Stimulated activated CD4-positive, alpha-beta T cell treated with anti-CD3 and anti-CD28 coated beads, Interleukin-4, amount 100 ng/mL, for 1 hour (primary cell): ENCODE measurements at regions not wholly inside any gene's neighbourhood (a gene's known extent, or its start where the extent isn't known, plus 50 kb on each side); places are given as distances from the start of the nearest gene placed in this dataset.
A peak's percentile ranks its signal among the peaks of the same experiment; 100 is the strongest.
"Not testable (repeated sequence)": the region's sequence is repeated elsewhere in the genome, so short reads cannot be mapped to it uniquely, and the experiment has no call there.

Experiments used
- DNase-seq: peaks from one replicate; pipeline ENCODE4 v3.0.0-alpha.2; 2020

DNA sequence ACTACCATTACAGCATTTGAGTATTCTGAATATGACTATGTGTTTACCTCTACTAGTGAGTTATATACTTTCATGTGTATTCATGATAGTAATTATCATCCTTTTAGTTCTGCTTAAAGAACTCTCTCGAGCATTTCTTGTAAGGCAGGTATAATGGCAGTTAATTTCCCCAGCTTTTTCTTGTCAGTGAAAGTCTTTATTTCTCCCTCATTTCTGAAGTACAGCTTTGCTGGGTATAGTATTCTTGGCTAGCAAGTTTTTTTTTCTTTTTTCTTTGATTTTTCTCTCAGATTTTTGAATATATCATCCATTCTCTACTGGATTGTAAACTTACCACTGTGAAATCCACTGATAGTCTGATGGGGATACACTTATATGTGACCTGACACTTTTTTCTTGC lies 165.9 kb upstream of the ARHGAP5 start:
- DNase-seq = no peak

DNA sequence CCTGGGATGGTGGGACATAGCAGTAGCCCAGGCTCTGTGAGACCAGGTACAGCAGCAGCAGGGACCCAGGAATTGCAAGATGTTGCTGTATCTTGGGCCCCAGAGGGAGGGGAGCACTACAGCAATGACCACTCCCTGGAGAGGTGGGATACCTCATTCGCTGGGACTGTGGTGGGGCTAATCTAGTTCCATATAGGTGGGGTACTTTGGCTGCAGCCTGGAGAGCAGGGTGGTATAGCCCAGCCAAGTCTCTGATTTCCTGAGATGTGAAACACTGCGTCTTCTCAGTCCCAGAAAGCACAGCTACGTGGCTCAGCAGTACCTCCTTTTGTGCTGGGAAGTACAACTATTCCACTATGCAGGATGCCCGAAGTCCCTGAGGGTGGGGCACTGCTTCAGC lies 163.7 kb upstream of the ARHGAP5 start:
- DNase-seq = no peak

GRCh38 chr14:31918289-31918688 lies 158.8 kb upstream of the ARHGAP5 start:
- not testable (repeated sequence) for DNase-seq

GRCh38 chr14:31920001-31920400 lies 157.1 kb upstream of the ARHGAP5 start:
- no peak for DNase-seq

DNA sequence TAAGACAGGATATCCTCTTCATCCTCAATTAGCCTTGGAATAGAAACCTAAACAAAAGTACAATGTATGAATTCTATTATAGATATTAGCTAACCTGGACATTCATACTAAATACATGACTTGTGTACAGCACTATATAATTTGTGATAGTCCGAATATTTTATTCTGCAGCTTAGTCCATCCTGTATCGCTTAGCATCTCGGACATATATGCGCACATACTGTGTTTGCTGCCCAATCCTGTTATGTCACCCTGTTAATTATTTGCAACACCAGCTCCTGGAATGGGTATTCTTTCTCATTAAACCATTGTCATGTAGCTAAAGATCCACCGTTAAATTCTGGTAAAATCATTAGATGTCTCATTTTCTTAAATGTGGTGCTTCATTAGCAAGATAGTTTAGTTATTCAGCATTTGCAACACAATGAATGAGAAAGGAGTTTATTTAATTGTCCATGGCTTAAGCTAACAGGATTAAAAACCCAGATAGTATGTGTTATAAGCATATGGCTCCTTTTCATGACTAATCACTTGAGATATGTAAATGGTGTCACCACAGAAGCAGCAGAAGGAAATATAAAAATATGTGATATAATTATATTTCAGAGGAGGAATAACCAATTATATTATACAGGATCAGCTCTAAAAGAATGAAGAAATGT lies 156.0 kb upstream of the ARHGAP5 start:
- DNase-seq = no peak

DNA sequence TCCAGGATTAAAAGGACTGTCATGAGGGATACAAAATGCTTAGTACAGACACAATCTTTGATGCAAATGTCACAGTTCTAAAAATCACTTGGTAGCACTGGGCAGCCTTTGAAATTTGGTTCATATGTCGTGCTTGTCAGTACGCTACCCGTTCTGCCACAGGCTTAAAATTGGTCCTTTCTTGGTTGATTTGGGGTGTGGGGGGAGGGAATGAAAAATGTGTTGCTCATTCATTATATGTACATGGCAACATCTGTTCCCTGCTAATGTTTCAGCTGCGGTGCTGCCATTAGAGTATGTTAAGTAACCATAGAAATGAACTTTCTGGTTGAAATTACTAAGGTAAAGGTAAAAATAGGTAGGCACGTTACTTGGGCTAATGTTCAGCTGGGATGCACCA lies 155.4 kb upstream of the ARHGAP5 start:
- no peak for DNase-seq

DNA sequence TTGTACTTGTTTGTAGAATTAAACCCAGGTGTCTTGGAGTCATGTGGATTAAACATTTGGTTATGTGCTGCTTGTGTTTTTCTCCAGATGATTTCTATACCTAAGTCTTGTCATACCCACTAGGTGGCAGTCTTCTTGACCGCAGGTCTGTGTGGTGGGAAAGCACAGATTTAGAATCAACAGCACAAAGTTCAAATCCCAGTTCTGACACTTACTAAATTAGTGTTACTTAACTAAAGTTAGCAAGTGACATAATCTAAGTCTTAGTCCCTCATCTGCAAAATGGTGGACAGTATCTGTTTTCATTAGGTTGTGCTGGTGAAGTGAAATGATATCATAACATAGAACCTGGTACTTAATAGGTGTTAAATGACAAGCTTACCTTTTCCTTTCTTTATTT lies 151.0 kb upstream of the ARHGAP5 start:
- DNase-seq = no peak

- no peak for DNase-seq
Observed at GRCh38 chr14:31926652-31927347, 150.3 kb upstream of the ARHGAP5 start.

DNA sequence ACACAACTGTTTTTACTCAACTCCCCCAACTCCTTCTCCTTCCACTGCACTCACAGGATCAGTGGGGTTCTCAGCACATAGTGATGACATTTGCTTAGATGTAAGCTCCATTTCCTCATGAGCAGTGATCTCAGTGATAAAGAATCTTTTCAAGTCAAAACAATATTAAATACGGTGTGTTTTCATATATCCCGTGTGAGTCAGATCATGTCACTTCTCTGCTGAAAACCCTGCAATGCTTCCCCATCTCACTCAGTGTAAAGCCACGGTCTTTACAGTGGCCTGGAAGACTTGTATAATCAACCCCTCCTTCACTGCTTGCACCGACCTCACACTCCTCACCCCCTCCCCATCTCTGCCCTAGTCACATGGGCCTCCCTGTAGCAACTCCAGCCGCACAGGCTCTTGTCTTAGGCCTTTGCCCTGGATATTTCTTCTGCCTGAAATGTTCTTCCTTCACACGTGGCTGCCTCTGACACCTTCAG lies 149.7 kb upstream of the ARHGAP5 start:
- DNase-seq = no peak

- DNase-seq = no peak
Observed at GRCh38 chr14:31930070-31930469, 147.0 kb upstream of the ARHGAP5 start.

DNA sequence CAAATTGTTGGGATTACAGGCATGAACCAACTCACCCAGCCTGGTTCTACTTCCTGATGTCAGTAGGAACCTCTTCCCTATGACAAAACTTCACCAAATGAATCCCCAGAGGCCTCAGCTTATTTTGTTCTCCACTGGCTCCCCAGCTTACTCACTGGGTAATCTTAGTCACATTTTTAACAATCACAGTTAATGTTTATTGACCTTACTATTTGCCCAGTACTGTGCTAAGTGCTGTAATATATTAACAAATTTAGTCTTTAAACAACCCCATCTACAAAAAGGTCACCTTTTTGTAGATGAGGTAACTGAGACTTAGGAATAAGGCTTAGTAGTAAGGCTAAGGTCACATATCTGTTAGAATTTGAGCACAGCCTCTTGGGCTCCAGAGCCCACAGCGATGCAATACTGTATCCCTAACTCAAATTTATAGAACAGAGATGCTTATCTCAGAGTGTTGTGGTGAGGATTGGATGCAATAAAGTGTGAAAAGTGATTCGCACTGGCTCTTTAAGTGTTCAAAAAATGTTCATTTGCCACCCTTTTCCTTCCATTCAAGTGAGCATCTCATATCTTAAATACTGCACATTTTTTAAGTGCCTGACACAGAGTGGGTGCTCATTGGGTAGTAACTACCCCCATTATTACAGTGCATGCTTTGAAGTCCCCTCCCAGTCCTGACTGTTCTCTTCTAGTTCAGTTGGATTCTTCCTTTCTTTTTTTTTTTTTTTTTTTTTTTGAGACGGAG lies 146.4 kb upstream of the ARHGAP5 start:
- DNase-seq = no peak

DNA sequence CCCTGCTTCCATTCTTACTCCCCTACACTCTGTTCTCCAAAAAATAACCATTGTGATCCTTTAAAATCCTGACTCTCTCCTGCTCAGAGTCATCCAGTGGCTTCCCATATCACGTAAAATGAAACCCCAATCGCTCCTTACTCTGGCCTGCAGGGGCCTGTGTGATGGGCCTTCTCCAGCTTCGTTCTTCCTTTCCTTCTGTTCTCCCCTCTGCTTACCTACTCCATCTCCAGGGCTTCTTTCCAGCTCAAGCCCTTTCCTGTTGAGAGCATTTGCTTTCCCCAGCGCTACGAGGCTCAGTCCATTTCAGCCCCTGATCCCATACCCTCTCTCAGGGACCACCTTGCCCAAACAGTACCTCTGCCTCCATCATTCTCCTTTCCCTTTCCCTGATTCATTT lies 144.4 kb upstream of the ARHGAP5 start:
- DNase-seq = no peak

- no peak for DNase-seq
Observed at GRCh38 chr14:31933716-31934115, 143.4 kb upstream of the ARHGAP5 start.

- DNase-seq = no peak
Observed at GRCh38 chr14:31934767-31935266, 142.3 kb upstream of the ARHGAP5 start.

GRCh38 chr14:31935391-31935790 lies 141.7 kb upstream of the ARHGAP5 start:
- no peak for DNase-seq

- no peak for DNase-seq
Observed at GRCh38 chr14:31936115-31936514, 141.0 kb upstream of the ARHGAP5 start.

DNA sequence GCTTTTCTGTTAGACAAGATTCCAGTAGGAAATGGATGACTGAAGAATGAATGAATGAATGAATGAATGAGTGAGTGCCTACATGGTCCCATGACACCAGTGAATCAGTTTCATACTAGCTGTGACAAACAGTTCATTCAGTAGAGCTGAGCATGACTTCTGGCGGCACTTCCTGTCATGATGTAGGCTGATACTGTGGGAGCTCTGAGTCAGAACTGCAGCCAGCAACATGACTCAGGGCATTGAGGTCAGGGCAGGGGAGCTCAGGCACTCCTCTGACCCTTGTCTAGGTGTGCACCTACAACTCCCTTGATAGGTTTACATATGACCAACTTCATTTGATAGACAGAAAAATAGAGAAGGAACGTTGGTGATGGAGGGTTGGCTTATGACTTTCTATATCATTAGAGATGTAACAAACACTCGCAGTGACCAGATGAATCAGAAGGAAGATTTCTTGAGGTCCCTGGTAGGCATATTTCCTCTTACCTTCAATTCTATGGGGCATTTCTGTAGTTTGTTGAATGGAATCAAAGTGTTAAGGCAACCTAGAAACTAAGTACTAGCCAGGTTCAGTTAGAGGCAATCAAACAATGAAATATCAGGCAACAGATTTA lies 139.3 kb upstream of the ARHGAP5 start:
- DNase-seq = peak; percentile 59

DNA sequence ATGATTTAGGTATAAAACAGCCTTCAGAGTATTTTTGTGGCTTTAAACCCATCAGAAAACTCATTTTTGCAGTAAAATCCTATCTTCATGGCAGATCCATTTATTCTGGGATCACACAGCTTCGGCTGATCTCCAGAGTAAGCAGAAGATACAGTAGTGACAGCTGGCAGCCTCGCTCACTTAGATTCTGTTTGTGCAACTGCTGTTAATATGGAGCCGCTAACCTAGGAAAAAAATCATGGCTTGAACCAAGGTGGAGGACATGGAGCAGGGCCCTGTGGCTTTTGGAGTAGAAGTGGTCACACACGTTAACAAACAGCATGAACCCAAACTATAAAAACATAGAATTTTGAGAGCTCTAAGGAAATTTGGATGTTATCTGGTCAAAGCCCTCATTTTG lies 137.2 kb upstream of the ARHGAP5 start:
- no peak for DNase-seq

DNA sequence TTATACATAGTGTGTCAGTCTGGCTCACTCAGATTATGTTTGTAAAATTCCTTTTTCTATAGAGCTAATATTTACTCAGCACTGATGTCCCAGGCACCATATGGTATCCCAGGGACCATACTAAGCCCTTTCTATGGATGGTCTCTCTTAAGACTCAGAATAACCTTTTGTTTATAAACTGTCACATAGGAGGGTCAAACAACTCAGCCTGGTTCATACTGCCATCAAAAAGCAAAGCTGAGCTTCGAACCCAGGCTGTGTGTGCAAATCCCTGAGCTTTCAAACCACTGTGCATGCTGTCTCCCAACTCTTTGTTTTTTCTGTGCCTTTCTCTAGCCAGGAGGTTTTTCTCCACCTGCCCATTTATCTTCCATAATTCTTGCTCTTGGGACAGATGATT lies 135.6 kb upstream of the ARHGAP5 start:
- no peak for DNase-seq

DNA sequence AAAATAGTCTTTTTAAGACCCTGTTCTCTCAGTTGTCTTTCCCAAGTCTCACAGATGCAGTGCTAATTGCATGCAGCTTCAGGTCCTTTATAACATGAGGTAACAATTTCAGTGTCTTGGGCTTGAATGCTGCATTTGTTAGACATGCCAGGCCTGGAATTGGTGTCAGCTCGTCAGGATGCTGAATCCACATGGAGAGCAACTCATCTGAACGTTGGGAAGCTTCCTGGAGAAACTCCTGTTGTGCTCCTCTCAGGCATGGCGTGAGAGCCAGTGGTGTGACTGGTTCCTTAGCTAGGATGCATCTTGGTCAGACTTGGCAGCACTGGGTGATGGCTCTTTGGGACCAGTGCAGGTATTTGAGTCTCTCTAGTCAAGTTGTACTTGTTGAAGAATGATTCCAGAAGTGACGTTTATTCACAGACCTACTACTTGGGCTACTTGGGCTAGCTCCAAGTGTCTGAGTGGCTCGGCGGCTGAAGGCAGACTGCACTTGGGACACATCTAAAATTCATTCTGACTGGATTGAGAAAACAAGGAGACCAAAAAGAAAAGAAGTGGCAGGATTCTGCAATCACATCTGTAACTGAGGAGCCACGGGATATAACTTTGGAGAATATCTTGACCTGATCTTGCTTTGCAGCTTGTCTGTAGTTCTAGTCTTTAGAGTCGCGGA lies 134.8 kb upstream of the ARHGAP5 start:
- no peak for DNase-seq

- no peak for DNase-seq
Observed at GRCh38 chr14:31943217-31943799, 133.8 kb upstream of the ARHGAP5 start.

DNA sequence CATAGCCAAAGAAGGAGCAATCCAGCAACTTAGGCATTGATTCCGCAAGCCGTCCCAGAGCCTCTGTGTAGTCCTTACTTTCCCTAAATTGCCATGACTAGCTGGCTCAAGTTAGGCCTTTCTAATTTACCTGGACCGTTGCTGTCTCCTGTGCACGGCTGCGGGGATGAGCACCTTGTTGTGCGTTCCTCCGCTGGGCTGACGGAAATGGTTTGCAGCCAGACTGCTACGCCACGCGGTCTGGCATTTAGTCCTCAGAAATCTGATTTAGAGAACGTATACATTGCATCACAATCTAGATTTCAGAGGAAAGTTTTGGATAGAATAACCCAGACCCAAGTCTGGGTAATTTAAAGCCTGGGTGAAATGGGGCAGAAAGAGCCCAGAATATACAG lies 133.2 kb upstream of the ARHGAP5 start:
- no peak for DNase-seq
